Neural cell (in vitro differentiated cells): ENCODE measurements at regions not wholly inside any gene's neighbourhood (a gene's known extent, or its start where the extent isn't known, plus 50 kb on each side); places are given as distances from the start of the nearest gene placed in this dataset.

ENCODE experiments used
- H2AFZ ChIP-seq: fragments of 200-600, 300-800 bp; sonication (generic), shearing (Covaris generic); 2 replicates; pipeline ENCODE4 v1.6.0; 2014; ENCODE audit warnings: low read depth, mild to moderate bottlenecking, antibody characterized with exemption, low read length, moderate library complexity
- H3F3A ChIP-seq: fragments of 200-600 bp; shearing (Covaris generic); 2 replicates; pipeline ENCODE4 v1.6.1; 2016; ENCODE audit warnings: mild to moderate bottlenecking, moderate library complexity, mixed read lengths, antibody characterized with exemption, low read length; ENCODE audit not compliant: insufficient read depth, poor library complexity, severe bottlenecking
- H3K27ac ChIP-seq: fragments of 200-600, 300-800 bp; sonication (generic), shearing (Covaris generic); 2 replicates; pipeline ENCODE4 v1.5.1; 2014; ENCODE audit warnings: mild to moderate bottlenecking, low read length, moderate library complexity
- H3K27me3 ChIP-seq: fragments of 300-800, 200-600 bp; sonication (generic), shearing (Covaris generic); 2 replicates; pipeline ENCODE4 v1.6.0; 2014; ENCODE audit warnings: mild to moderate bottlenecking, low read depth, low read length, moderate library complexity; ENCODE audit not compliant: insufficient read depth
- H3K36me3 ChIP-seq: fragments of 300-800, 200-600 bp; sonication (generic), shearing (Covaris generic); 2 replicates; pipeline ENCODE4 v1.5.1; 2014; ENCODE audit warnings: mild to moderate bottlenecking, antibody characterized with exemption, low read length, moderate library complexity; ENCODE audit not compliant: insufficient read depth
- H3K4me2 ChIP-seq: fragments of 300-800, 200-600 bp; sonication (generic), shearing (Covaris generic); 2 replicates; pipeline ENCODE4 v1.6.0; 2014; ENCODE audit warnings: mild to moderate bottlenecking, low read length
- H3K4me3 ChIP-seq: fragments of 300-800, 200-600 bp; sonication (generic), shearing (Covaris generic); 2 replicates; pipeline ENCODE4 v1.5.1; 2014; ENCODE audit warnings: mild to moderate bottlenecking, low read length, moderate library complexity
- H3K79me2 ChIP-seq: fragments of 200-600 bp; shearing (Covaris generic); replicated peaks from 2 replicates; pipeline ENCODE4 v1.6.0; 2014; ENCODE audit warnings: mild to moderate bottlenecking, low read length, moderate library complexity; ENCODE audit not compliant: insufficient read depth
- H3K9ac ChIP-seq: fragments of 300-800, 200-600 bp; sonication (generic), shearing (Covaris generic); 2 replicates; pipeline ENCODE4 v1.6.1; 2016; ENCODE audit warnings: mild to moderate bottlenecking, low read length, mixed read lengths
- H3K9me2 ChIP-seq: fragments of 200-600 bp; shearing (Covaris generic); 2 replicates; pipeline ENCODE4 v1.6.1; 2016; ENCODE audit warnings: mild to moderate bottlenecking, low read length, mixed read lengths; ENCODE audit not compliant: insufficient read depth
- H3K9me3 ChIP-seq: fragments of 200-600, 300-800 bp; sonication (generic), shearing (Covaris generic); 2 replicates; pipeline ENCODE4 v1.6.1; 2016; ENCODE audit warnings: mild to moderate bottlenecking, mixed run types, low read length, moderate library complexity, mixed read lengths
- H4K20me1 ChIP-seq: fragments of 200-600 bp; shearing (Covaris generic); 2 replicates; pipeline ENCODE4 v1.6.1; 2016; ENCODE audit warnings: mild to moderate bottlenecking, mixed run types; ENCODE audit not compliant: insufficient read depth
- CTCF ChIP-seq: fragments of 450-650 bp; IDR thresholded peaks from 2 replicates; pipeline ENCODE4 v1.5.1; 2014; ENCODE audit warnings: antibody characterized with exemption, mild to moderate bottlenecking, moderate library complexity; ENCODE audit not compliant: poor library complexity, severe bottlenecking
- EP300 ChIP-seq: fragments of 450-650 bp; conservative IDR thresholded peaks from 2 replicates; pipeline ENCODE4 v1.6.1; 2014; ENCODE audit warnings: antibody characterized with exemption, mild to moderate bottlenecking, moderate library complexity; ENCODE audit not compliant: poor library complexity, severe bottlenecking
- EZH2 ChIP-seq: fragments of 200-600, 300-800 bp; shearing (Covaris generic), sonication (generic); IDR thresholded peaks from 2 replicates; pipeline ENCODE4 v1.6.1; 2014; ENCODE audit warnings: antibody characterized with exemption, low read length, borderline replicate concordance, mild to moderate bottlenecking; ENCODE audit not compliant: insufficient read depth, poor library complexity, severe bottlenecking
- MXI1 ChIP-seq: fragments of 450-650 bp; conservative IDR thresholded peaks from 2 replicates; pipeline ENCODE4 v1.6.1; 2014; ENCODE audit warnings: antibody characterized with exemption, mild to moderate bottlenecking; ENCODE audit not compliant: poor library complexity, severe bottlenecking
- POLR2AphosphoS5 ChIP-seq: IDR thresholded peaks from 2 replicates; pipeline ENCODE4 v1.6.1; 2012
- RAD21 ChIP-seq: fragments of 450-650 bp; conservative IDR thresholded peaks from 2 replicates; pipeline ENCODE4 v1.6.1; 2014; ENCODE audit warnings: antibody characterized with exemption, mild to moderate bottlenecking, moderate library complexity
- REST ChIP-seq: IDR thresholded peaks from 2 replicates; pipeline ENCODE4 v1.6.1; 2012; ENCODE audit warnings: borderline replicate concordance
- SMC3 ChIP-seq: fragments of 450-650 bp; conservative IDR thresholded peaks from 2 replicates; pipeline ENCODE4 v1.6.1; 2014; ENCODE audit warnings: antibody characterized with exemption, mild to moderate bottlenecking, moderate library complexity; ENCODE audit not compliant: poor library complexity
- TAF1 ChIP-seq: IDR thresholded peaks from 2 replicates; pipeline ENCODE4 v1.6.1; 2012; ENCODE audit warnings: low read depth

GRCh38 chr15:31486506-31486905 lies 159.9 kb downstream of the KLF13 start:
- TF ChIP-seq MXI1 (no peak), RAD21 (no peak), TAF1 (no peak), POLR2AphosphoS5 (no peak), EP300 (no peak)
- peaks cover 9% of the 10 kb centered on the region for H3K9me3 ChIP-seq
- H3K9me2 ChIP-seq: no peaks in the 10 kb centered on the region
- no peak overlapping the region for H3K27ac ChIP-seq
- H4K20me1 ChIP-seq: no peaks in the 10 kb centered on the region
- H3K4me3 ChIP-seq: no peak overlapping the region
- peaks cover 46% of the 10 kb centered on the region for H3K27me3 ChIP-seq
- peaks cover 11% of the 10 kb centered on the region for H3K36me3 ChIP-seq
- no peaks in the 10 kb centered on the region for H3F3A ChIP-seq
- H3K4me2 ChIP-seq: no peak overlapping the region
- H2AFZ ChIP-seq: no peak overlapping the region
- H3K79me2 ChIP-seq: no peaks in the 10 kb centered on the region
- no peak overlapping the region for H3K9ac ChIP-seq

- Histone ChIP-seq H3K4me3 (no peak overlapping the region), H3K36me3 (peaks cover 11% of the 10 kb centered on the region), H3K9me2 (no peaks in the 10 kb centered on the region), H3K79me2 (no peaks in the 10 kb centered on the region), H3K9me3 (peaks cover 9% of the 10 kb centered on the region), H4K20me1 (no peaks in the 10 kb centered on the region), H2AFZ (no peak overlapping the region), H3K4me2 (no peak overlapping the region), H3K27me3 (peaks cover 40% of the 10 kb centered on the region), H3K27ac (no peak overlapping the region), H3K9ac (no peak overlapping the region), H3F3A (no peaks in the 10 kb centered on the region)
- no peak for TF ChIP-seq MXI1
- no peak for TF ChIP-seq REST
- no peak for TF ChIP-seq TAF1
- no peak for TF ChIP-seq CTCF
- TF ChIP-seq RAD21: no peak
- TF ChIP-seq POLR2AphosphoS5: no peak
- TF ChIP-seq SMC3: no peak
- no peak for TF ChIP-seq EZH2
- TF ChIP-seq EP300: no peak
These were observed 160.5 kb downstream of the KLF13 start for GRCh38 chr15:31486906-31487695.
